Prostate gland (tissue), 2 donors: ENCODE measurements at regions not wholly inside any gene's neighbourhood (a gene's known extent, or its start where the extent isn't known, plus 50 kb on each side); places are given as distances from the start of the nearest gene placed in this dataset.

Experiments used
- DNase-seq: peaks from one replicate; pipeline ENCODE4 v3.0.0-alpha.2; 2019; ENCODE audit warnings: low spot score
- H3K27ac ChIP-seq, 2 donors: fragments of 200-600 bp; sonication (generic); 2 replicates each; pipeline ENCODE4 v1.5.1; 2017 to 2019
- H3K27me3 ChIP-seq: fragments of 200-600 bp; sonication (generic); replicated peaks from 2 replicates; pipeline ENCODE4 v1.5.1; 2019; ENCODE audit not compliant: insufficient read depth
- H3K36me3 ChIP-seq, 2 donors: fragments of 200-600 bp; sonication (generic); 1 replicate in 1 of 2; 2 replicates in 1 of 2; pipeline versions ENCODE4 v1.5.1 to v1.8.1; 2017 to 2019
- H3K4me1 ChIP-seq: fragments of 200-600 bp; sonication (generic); replicated peaks from 2 replicates; pipeline ENCODE4 v1.5.1; 2019
- H3K4me3 ChIP-seq, 2 donors: fragments of 200-600 bp; sonication (generic); 2 replicates each; pipeline ENCODE4 v1.5.1; 2017 to 2019
- H3K9me3 ChIP-seq: fragments of 200-600 bp; sonication (generic); 2 replicates; pipeline ENCODE4 v1.5.1; 2017
- CTCF ChIP-seq, 4 experiments: fragments of 200-600 bp in 2 of 4; fragments of 450-650 bp in 2 of 4; sonication (generic) in 2 of 4; IDR thresholded peaks; 1 replicate in 3 of 4; 2 replicates in 1 of 4; pipeline ENCODE4 v1.5.1; 2016 to 2019; ENCODE audit warnings: antibody characterized with exemption in 4 of 4, mild to moderate bottlenecking in 2 of 4, moderate library complexity in 2 of 4
- POLR2A ChIP-seq: fragments of 450-650 bp; IDR thresholded peaks from one replicate; pipeline ENCODE4 v1.6.1; 2016; ENCODE audit warnings: antibody characterized with exemption, mild to moderate bottlenecking
- POLR2AphosphoS5 ChIP-seq: sonication (generic); formaldehyde crosslinking; IDR thresholded peaks from one replicate; pipeline ENCODE4 v1.6.1; 2017; ENCODE audit warnings: antibody characterized with exemption
- WGBS: methylation state at CpG from one replicate; pipeline ENCODE4 v1.1.5; 2018; 5-methylcytosine and 5-hydroxymethylcytosine counted together
- intact Hi-C: fragments of 100-400 bp; cut with DNase I; formaldehyde crosslinking; loops from one replicate; pipeline ENCODE4 v1.14.2; 2022

- no peak overlapping the region for H3K4me3 ChIP-seq
- no peak for TF ChIP-seq CTCF (IDR thresholded peaks at IDR 0.05)
- TF ChIP-seq POLR2AphosphoS5: no peak
- TF ChIP-seq POLR2A: no peak
These were observed 911.7 kb upstream of the POU3F3 start for GRCh38 chr2:103942199-103942598.

GRCh38 chr2:103945083-103945482 lies 908.8 kb upstream of the POU3F3 start:
- Histone ChIP-seq H3K27ac (no peak overlapping the region), H3K9me3 (no peaks in the 10 kb centered on the region), H3K27me3 (no peaks in the 10 kb centered on the region), H3K4me1 (no peaks in the 10 kb centered on the region), H3K36me3 (no peaks in the 10 kb centered on the region), H3K4me3 (no peak overlapping the region)
- intact Hi-C loops: no loop called here
- DNase-seq: no peak
- 81% methylated on average over 2 of the region's 2 CpGs for WGBS
- no peak for TF ChIP-seq CTCF (IDR thresholded peaks at IDR 0.05)
- TF ChIP-seq POLR2AphosphoS5: no peak
- TF ChIP-seq POLR2A: no peak

More at GRCh38 chr2:103942199-103942598, 911.7 kb upstream of the POU3F3 start:
- Histone ChIP-seq H3K27me3 (no peaks in the 10 kb centered on the region), H3K36me3 (no peaks in the 10 kb centered on the region), H3K4me1 (no peaks in the 10 kb centered on the region), H3K9me3 (no peaks in the 10 kb centered on the region), H3K27ac (no peak overlapping the region)
- intact Hi-C loops: no loop called here
- no peak for DNase-seq

- H3K27ac ChIP-seq: no peak overlapping the region
- 32% methylated on average over 9 of the region's 9 CpGs for WGBS
- H3K36me3 ChIP-seq: no peaks in the 10 kb centered on the region
- no peak overlapping the region for H3K4me3 ChIP-seq
- H3K9me3 ChIP-seq: no peaks in the 10 kb centered on the region
- no peaks in the 10 kb centered on the region for H3K4me1 ChIP-seq
- intact Hi-C loops: no loop called here
- no peaks in the 10 kb centered on the region for H3K27me3 ChIP-seq
- no peak for DNase-seq
- TF ChIP-seq POLR2AphosphoS5 (no peak), CTCF (IDR thresholded peaks at IDR 0.05) (peak in 2 of 4 experiments; percentile 18 to 27), POLR2A (no peak)
These were observed 894.5 kb upstream of the POU3F3 start for GRCh38 chr2:103959174-103960128.

GRCh38 chr2:103960129-103960513 lies 893.8 kb upstream of the POU3F3 start:
- DNase-seq: no peak
- intact Hi-C loops: no loop called here
- no peaks in the 10 kb centered on the region for H3K36me3 ChIP-seq
- no peaks in the 10 kb centered on the region for H3K27me3 ChIP-seq
- TF ChIP-seq POLR2AphosphoS5 (no peak), POLR2A (no peak), CTCF (IDR thresholded peaks at IDR 0.05) (no peak)
- no peaks in the 10 kb centered on the region for H3K9me3 ChIP-seq
- 83% methylated on average over 1 of the region's 1 CpG for WGBS
- no peak overlapping the region for H3K4me3 ChIP-seq
- H3K27ac ChIP-seq: no peak overlapping the region
- H3K4me1 ChIP-seq: no peaks in the 10 kb centered on the region

GRCh38 chr2:103960951-103961350 lies 893.0 kb upstream of the POU3F3 start:
- no peak for DNase-seq
- no peak overlapping the region for H3K4me3 ChIP-seq
- no peaks in the 10 kb centered on the region for H3K4me1 ChIP-seq
- H3K27ac ChIP-seq: no peak overlapping the region
- 40% methylated on average over 6 of the region's 6 CpGs for WGBS
- no peaks in the 10 kb centered on the region for H3K9me3 ChIP-seq
- intact Hi-C loops: no loop called here
- TF ChIP-seq POLR2A (no peak), CTCF (IDR thresholded peaks at IDR 0.05) (no peak), POLR2AphosphoS5 (no peak)
- H3K36me3 ChIP-seq: no peaks in the 10 kb centered on the region
- no peaks in the 10 kb centered on the region for H3K27me3 ChIP-seq
